AG09319 (cell line): ENCODE measurements at regions not wholly inside any gene's neighbourhood (a gene's known extent, or its start where the extent isn't known, plus 50 kb on each side); places are given as distances from the start of the nearest gene placed in this dataset.

Experiments used
- DNase-seq: peaks from one replicate; pipeline ENCODE4 v3.0.0-alpha.2; 2010; ENCODE audit warnings: low read depth; ENCODE audit errors: extremely low read depth
- TF ChIP-seq, protein P1 (sequence below): IDR thresholded peaks from 2 replicates; pipeline ENCODE4 v1.5.1; 2011; ENCODE audit warnings: low read depth, mild to moderate bottlenecking, inconsistent platforms, low read length, moderate library complexity

- no peak for DNase-seq
- TF ChIP-seq, protein P1, sequence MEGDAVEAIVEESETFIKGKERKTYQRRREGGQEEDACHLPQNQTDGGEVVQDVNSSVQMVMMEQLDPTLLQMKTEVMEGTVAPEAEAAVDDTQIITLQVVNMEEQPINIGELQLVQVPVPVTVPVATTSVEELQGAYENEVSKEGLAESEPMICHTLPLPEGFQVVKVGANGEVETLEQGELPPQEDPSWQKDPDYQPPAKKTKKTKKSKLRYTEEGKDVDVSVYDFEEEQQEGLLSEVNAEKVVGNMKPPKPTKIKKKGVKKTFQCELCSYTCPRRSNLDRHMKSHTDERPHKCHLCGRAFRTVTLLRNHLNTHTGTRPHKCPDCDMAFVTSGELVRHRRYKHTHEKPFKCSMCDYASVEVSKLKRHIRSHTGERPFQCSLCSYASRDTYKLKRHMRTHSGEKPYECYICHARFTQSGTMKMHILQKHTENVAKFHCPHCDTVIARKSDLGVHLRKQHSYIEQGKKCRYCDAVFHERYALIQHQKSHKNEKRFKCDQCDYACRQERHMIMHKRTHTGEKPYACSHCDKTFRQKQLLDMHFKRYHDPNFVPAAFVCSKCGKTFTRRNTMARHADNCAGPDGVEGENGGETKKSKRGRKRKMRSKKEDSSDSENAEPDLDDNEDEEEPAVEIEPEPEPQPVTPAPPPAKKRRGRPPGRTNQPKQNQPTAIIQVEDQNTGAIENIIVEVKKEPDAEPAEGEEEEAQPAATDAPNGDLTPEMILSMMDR: no peak
Measured at GRCh38 chr13:33891196-33891742, 73.3 kb downstream of the RFC3 start.

GRCh38 chr13:33893559-33893958 is 75.6 kb downstream of the RFC3 start:
- TF ChIP-seq, protein P1: no peak
- no peak for DNase-seq

- TF ChIP-seq, protein P1: no peak
- DNase-seq: no peak
Measured at GRCh38 chr13:33904431-33904830, 86.5 kb downstream of the RFC3 start.

GRCh38 chr13:33908116-33908515 is 90.2 kb downstream of the RFC3 start:
- TF ChIP-seq, protein P1: no peak
- no peak for DNase-seq

DNA sequence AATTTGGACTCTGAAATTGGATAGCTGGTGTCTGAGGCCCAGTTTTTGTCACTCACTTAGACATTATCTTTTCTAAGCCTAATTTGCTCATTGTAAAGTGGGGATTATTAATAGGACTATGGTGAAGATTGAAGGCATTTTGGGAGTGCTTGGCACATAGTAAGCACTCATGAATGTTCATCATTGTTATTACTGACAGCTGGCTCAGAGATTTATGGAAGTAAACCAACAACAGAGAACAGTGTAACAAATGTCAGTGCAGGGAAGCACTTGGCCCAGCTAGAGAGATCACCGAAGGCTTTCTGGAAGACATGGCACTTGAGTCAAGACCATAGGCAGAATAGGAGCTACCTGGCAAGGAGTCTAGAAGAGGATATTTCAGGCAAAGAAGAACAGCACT is 92.3 kb downstream of the RFC3 start:
- TF ChIP-seq, protein P1: no peak
- no peak for DNase-seq

DNA sequence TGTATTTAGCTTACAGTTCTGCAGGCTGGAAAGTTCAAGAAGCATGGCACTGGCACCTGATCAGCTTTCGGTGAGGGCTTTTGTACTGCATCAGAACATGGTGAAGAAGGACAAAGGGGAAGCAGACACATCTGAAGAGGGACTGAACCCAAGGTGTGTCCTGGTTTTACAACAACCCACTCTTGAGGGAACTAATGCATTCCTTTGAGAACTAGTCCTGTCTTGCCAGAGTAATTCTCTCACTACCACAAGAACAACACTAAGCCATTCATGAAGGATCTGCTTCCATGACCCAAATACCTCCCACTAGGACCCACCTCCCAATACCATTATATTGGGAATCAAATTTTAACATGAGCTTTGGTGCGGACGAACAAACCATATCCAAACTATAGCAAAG is 93.6 kb downstream of the RFC3 start:
- DNase-seq: no peak
- TF ChIP-seq, protein P1: no peak

GRCh38 chr13:33913829-33914228 is 95.9 kb downstream of the RFC3 start:
- TF ChIP-seq, protein P1: no peak
- no peak for DNase-seq
